H1 (cell line): ENCODE measurements at regions not wholly inside any gene's neighbourhood (a gene's known extent, or its start where the extent isn't known, plus 50 kb on each side); places are given as distances from the start of the nearest gene placed in this dataset.
"Not testable (repeated sequence)": the region's sequence is repeated elsewhere in the genome, so short reads cannot be mapped to it uniquely, and the experiment has no call there.

Experiments used
- CTCF ChIA-PET: fragments of 300-600 bp; sonication (Branson Sonifier 250); formaldehyde crosslinking; loops from one replicate; lab custom pipeline; 2021; ENCODE audit not compliant: partially characterized antibody; lab: Charles Lee
- POLR2A ChIA-PET: fragments of 300-600 bp; sonication (Branson Sonifier 250); formaldehyde crosslinking; loops from one replicate; lab custom pipeline; 2021; ENCODE audit warnings: inconsistent platforms; ENCODE audit not compliant: partially characterized antibody; lab: Charles Lee
- DNase-seq, 2 experiments: peaks; one replicate each; pipeline versions ENCODE4 v3.0.0 to v3.0.0-alpha.2; 2010 to 2022; ENCODE audit warnings: low spot score in 2 of 2, low read depth in 1 of 2, mixed read lengths in 1 of 2
- FAIRE-seq: peaks from 2 replicates; lab custom pipeline; 2011; peaks lifted over from hg19 to GRCh38; lab: Jason Lieb, UNC
- H2AFZ ChIP-seq: 2 replicates; pipeline ENCODE4 v1.8.1; 2012; ENCODE audit warnings: low read length, inconsistent platforms
- H2AK5ac ChIP-seq: 2 replicates; pipeline ENCODE4 v1.6.1; 2013; ENCODE audit warnings: low read depth, low read length
- H2BK120ac ChIP-seq: replicated peaks from 2 replicates; pipeline ENCODE3; 2013; ENCODE audit warnings: low read depth, low read length, inconsistent platforms
- H2BK12ac ChIP-seq: 2 replicates; pipeline ENCODE4 v1.6.1; 2013; ENCODE audit warnings: low read depth, low read length
- H2BK15ac ChIP-seq: 2 replicates; pipeline ENCODE4 v1.6.1; 2013; ENCODE audit warnings: low read length
- H2BK20ac ChIP-seq: 2 replicates; pipeline ENCODE4 v1.6.1; 2013; ENCODE audit warnings: low read length
- H2BK5ac ChIP-seq: 2 replicates; pipeline ENCODE4 v1.6.1; 2013; ENCODE audit warnings: low read depth, low read length
- H3K14ac ChIP-seq: 2 replicates; pipeline ENCODE4 v1.6.1; 2013; ENCODE audit warnings: inconsistent platforms; ENCODE audit not compliant: insufficient read length
- H3K18ac ChIP-seq: 2 replicates; pipeline ENCODE4 v1.6.1; 2013; ENCODE audit warnings: low read length; ENCODE audit errors: extremely low read depth
- H3K23ac ChIP-seq: 2 replicates; pipeline ENCODE4 v1.6.1; 2013; ENCODE audit warnings: inconsistent platforms; ENCODE audit not compliant: insufficient read length
- H3K23me2 ChIP-seq: 2 replicates; pipeline ENCODE4 v1.6.1; 2013; ENCODE audit warnings: low read depth, low read length
- H3K27ac ChIP-seq: 2 replicates; pipeline ENCODE4 v1.6.1; 2011; ENCODE audit warnings: low read depth, low read length, inconsistent platforms
- H3K27me3 ChIP-seq, 4 experiments: replicated peaks in 1 of 4; 1 replicate in 1 of 4; 2 replicates in 3 of 4; pipeline versions ENCODE4 v1.6.1 to v1.8.1; 2011 to 2013; ENCODE audit warnings: low read length in 3 of 4, mild to moderate bottlenecking in 3 of 4, inconsistent platforms in 2 of 4, mixed read lengths in 2 of 4, moderate library complexity in 1 of 4; ENCODE audit not compliant: control insufficient read depth in 3 of 4, insufficient read depth in 3 of 4; ENCODE audit errors: extremely low read depth in 1 of 4
- H3K36me3 ChIP-seq, 4 experiments: 2 replicates each; pipeline versions ENCODE4 v1.6.1 to v1.8.1; 2011 to 2013; ENCODE audit warnings: mild to moderate bottlenecking in 4 of 4, low read length in 3 of 4, moderate library complexity in 2 of 4, control low read depth in 1 of 4, inconsistent platforms in 1 of 4; ENCODE audit not compliant: insufficient read depth in 4 of 4, control insufficient read depth in 2 of 4
- H3K4ac ChIP-seq: replicated peaks from 2 replicates; pipeline ENCODE3; 2013; ENCODE audit warnings: low read length, low read depth, mixed read lengths, inconsistent platforms; ENCODE audit not compliant: insufficient read length
- H3K4me1 ChIP-seq, 4 experiments: replicated peaks in 1 of 4; 1 replicate in 1 of 4; 2 replicates in 3 of 4; pipeline versions ENCODE4 v1.6.1 to v1.8.1; 2011 to 2013; ENCODE audit warnings: low read length in 3 of 4, inconsistent platforms in 2 of 4, mixed read lengths in 1 of 4; ENCODE audit not compliant: insufficient read depth in 4 of 4, control insufficient read depth in 3 of 4
- H3K4me2 ChIP-seq, 2 experiments: 2 replicates each; pipeline versions ENCODE4 v1.6.1 to v1.8.1; 2011 to 2013; ENCODE audit warnings: low read depth in 2 of 2, low read length in 2 of 2, control low read depth in 1 of 2, inconsistent platforms in 1 of 2, mild to moderate bottlenecking in 1 of 2; ENCODE audit not compliant: insufficient read depth in 1 of 2
- H3K4me3 ChIP-seq, 4 experiments: fragments of 200-600, 300-600 bp in 1 of 4; sonication (generic), shearing (Covaris generic), sonication (Bioruptor Twin) in 1 of 4; 2 replicates each; pipeline versions ENCODE4 v1.5.1 to v1.8.1; 2011 to 2016; ENCODE audit warnings: low read length in 4 of 4, low read depth in 3 of 4, control low read depth in 2 of 4, inconsistent platforms in 2 of 4, mild to moderate bottlenecking in 2 of 4, mixed read lengths in 1 of 4, moderate library complexity in 1 of 4; ENCODE audit not compliant: insufficient read depth in 2 of 4; ENCODE audit errors: extremely low read depth in 1 of 4
- H3K56ac ChIP-seq: replicated peaks from 2 replicates; pipeline ENCODE3; 2013; ENCODE audit warnings: low read depth, mild to moderate bottlenecking, mixed read lengths, low read length, inconsistent platforms; ENCODE audit not compliant: insufficient read length
- H3K79me1 ChIP-seq: 2 replicates; pipeline ENCODE4 v1.6.1; 2013; ENCODE audit warnings: low read depth, low read length, control low read depth
- H3K79me2 ChIP-seq, 2 experiments: 2 replicates each; pipeline versions ENCODE4 v1.6.1 to v1.8.1; 2012 to 2013; ENCODE audit warnings: low read length in 2 of 2, mild to moderate bottlenecking in 2 of 2, inconsistent platforms in 1 of 2; ENCODE audit not compliant: insufficient read depth in 2 of 2, control insufficient read depth in 1 of 2
- H3K9ac ChIP-seq, 4 experiments: replicated peaks in 1 of 4; 1 replicate in 1 of 4; 2 replicates in 3 of 4; pipeline versions ENCODE4 v1.6.1 to v1.8.1; 2011 to 2013; ENCODE audit warnings: low read depth in 3 of 4, low read length in 3 of 4, control low read depth in 2 of 4, mild to moderate bottlenecking in 2 of 4, moderate library complexity in 2 of 4, inconsistent platforms in 1 of 4; ENCODE audit errors: extremely low read depth in 1 of 4
- H3K9me3 ChIP-seq, 2 experiments: 2 replicates each; pipeline versions ENCODE4 v1.6.1 to v1.8.1; 2012 to 2013; ENCODE audit warnings: mild to moderate bottlenecking in 2 of 2, moderate library complexity in 2 of 2, control low read depth in 1 of 2, inconsistent platforms in 1 of 2, low read depth in 1 of 2, low read length in 1 of 2, mixed read lengths in 1 of 2; ENCODE audit not compliant: insufficient read depth in 2 of 2
- H4K20me1 ChIP-seq, 2 experiments: replicated peaks in 1 of 2; 2 replicates each; pipeline versions ENCODE3 to v1.8.1; 2011 to 2013; ENCODE audit warnings: inconsistent platforms in 2 of 2, low read length in 2 of 2, mild to moderate bottlenecking in 1 of 2; ENCODE audit not compliant: insufficient read depth in 2 of 2, control insufficient read depth in 1 of 2
- H4K5ac ChIP-seq: 2 replicates; pipeline ENCODE4 v1.6.1; 2013; ENCODE audit warnings: low read length, low read depth, mixed read lengths, inconsistent platforms; ENCODE audit not compliant: insufficient read length
- H4K8ac ChIP-seq: 2 replicates; pipeline ENCODE4 v1.8.0; 2013; ENCODE audit warnings: mild to moderate bottlenecking, moderate library complexity, low read length, inconsistent platforms; ENCODE audit not compliant: insufficient read depth; ENCODE audit errors: extremely low read depth
- H4K91ac ChIP-seq: replicated peaks from 2 replicates; pipeline ENCODE3; 2013; ENCODE audit warnings: low read length, mixed read lengths, inconsistent platforms; ENCODE audit not compliant: insufficient read length
- WGBS, 2 experiments: shearing (Covaris generic) in 1 of 2; methylation state at CpG; one replicate each; pipeline versions ENCODE4 v1.1.6 to v1.1.7; 2013 to 2015; ENCODE audit warnings: low lambda C conversion rate in 2 of 2, mixed read lengths in 2 of 2, inconsistent platforms in 1 of 2, low coverage in 1 of 2, missing lambda C conversion rate in 1 of 2; ENCODE audit not compliant: insufficient replicate concordance in 2 of 2, insufficient coverage in 1 of 2, insufficient read length in 1 of 2; ENCODE audit errors: extremely low coverage in 1 of 2, missing lambda C conversion rate in 1 of 2; 5-methylcytosine and 5-hydroxymethylcytosine counted together

GRCh38 chr22:16347083-16347482 lies 245.5 kb downstream of the CCT8L2 start:
- H2BK120ac ChIP-seq, H3K79me1 ChIP-seq, H2AFZ ChIP-seq, CTCF ChIA-PET, H3K27ac ChIP-seq, H3K4ac ChIP-seq, H3K18ac ChIP-seq, H2BK20ac ChIP-seq, H3K23me2 ChIP-seq, H2AK5ac ChIP-seq, DNase-seq, H3K27me3 ChIP-seq, H2BK15ac ChIP-seq, H3K9ac ChIP-seq, FAIRE-seq, H4K20me1 ChIP-seq, H2BK5ac ChIP-seq, POLR2A ChIA-PET, H4K5ac ChIP-seq, H3K14ac ChIP-seq, H2BK12ac ChIP-seq, H4K8ac ChIP-seq, H4K91ac ChIP-seq, H3K4me2 ChIP-seq, H3K79me2 ChIP-seq, H3K36me3 ChIP-seq, H3K56ac ChIP-seq, H3K23ac ChIP-seq, H3K9me3 ChIP-seq, H3K4me3 ChIP-seq, H3K4me1 ChIP-seq: not testable (repeated sequence)
- no CpG with 5 or more reads among the region's 7 CpGs for WGBS, 2 experiments

GRCh38 chr22:16315565-16315964 lies 277.0 kb downstream of the CCT8L2 start:
- H2BK20ac ChIP-seq, H3K27ac ChIP-seq, H3K27me3 ChIP-seq, H3K4ac ChIP-seq, CTCF ChIA-PET, H2BK15ac ChIP-seq, H4K20me1 ChIP-seq, H2BK5ac ChIP-seq, H3K56ac ChIP-seq, H3K14ac ChIP-seq, H4K8ac ChIP-seq, H4K91ac ChIP-seq, DNase-seq, H3K36me3 ChIP-seq, H3K23me2 ChIP-seq, H3K79me1 ChIP-seq, H3K18ac ChIP-seq, POLR2A ChIA-PET, H3K4me3 ChIP-seq, H4K5ac ChIP-seq, H3K4me2 ChIP-seq, H3K79me2 ChIP-seq, H2BK120ac ChIP-seq, FAIRE-seq, H2AFZ ChIP-seq, H2AK5ac ChIP-seq, H3K4me1 ChIP-seq, H2BK12ac ChIP-seq, H3K9me3 ChIP-seq, H3K9ac ChIP-seq, H3K23ac ChIP-seq: not testable (repeated sequence)
- WGBS, 2 experiments = 84% methylated on average over 13 of the region's 15 CpGs; no CpG with 5 or more reads in 1 of the 2 experiments
